ENCODE measurements at regions not wholly inside any gene's neighbourhood (a gene's known extent, or its start where the extent isn't known, plus 50 kb on each side); places are given as distances from the start of the nearest gene placed in this dataset.

DNA sequence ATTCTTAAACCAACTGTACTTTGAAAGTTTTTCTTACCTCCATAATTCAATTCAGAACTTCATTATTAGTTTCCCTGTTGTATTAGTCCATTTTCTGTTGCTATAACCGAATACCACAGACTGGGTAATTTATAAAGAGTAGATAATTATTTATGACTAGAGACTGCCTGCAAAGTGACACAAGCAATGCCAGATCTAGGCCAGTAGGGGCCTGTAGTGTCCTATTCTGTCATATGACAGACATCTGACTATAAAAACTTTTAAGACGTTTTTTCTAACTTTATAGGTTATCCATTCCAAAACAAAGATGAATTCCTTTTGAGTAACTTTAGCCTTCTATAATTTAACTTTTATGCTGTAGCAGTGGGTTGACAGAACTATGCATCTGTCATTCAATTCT is 2783.8 kb downstream of the PCDH9 start:
- no peak for DNase-seq (ENCODE audit: insufficient read length, low spot score)
- no peak for TF ChIP-seq POLR2A (IDR thresholded peaks at IDR 0.05; ENCODE audit: low read depth, low read length)
- no peak for FAIRE-seq

DNA sequence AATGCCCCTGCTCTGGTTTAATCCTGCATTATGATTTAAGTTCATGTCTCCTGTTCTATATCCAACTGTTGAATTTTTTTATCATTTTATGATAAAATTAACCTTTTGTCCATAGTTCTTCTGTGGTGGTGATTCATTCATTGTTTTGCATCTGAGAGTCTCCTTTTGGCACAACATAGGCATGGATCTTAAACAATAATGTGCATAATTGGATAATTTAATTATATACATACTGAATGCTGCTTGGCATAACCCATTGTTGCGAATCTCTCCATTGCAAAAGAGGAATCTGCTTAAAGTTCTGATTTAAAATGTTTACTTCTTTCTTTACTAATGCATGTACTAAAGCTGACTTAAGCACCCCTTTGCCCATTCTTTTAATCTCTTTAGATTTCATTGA is 2788.4 kb downstream of the PCDH9 start:
- FAIRE-seq (no peak), DNase-seq (ENCODE audit: insufficient read length, low spot score) (no peak)
- no peak for TF ChIP-seq POLR2A (IDR thresholded peaks at IDR 0.05; ENCODE audit: low read depth, low read length)

DNA sequence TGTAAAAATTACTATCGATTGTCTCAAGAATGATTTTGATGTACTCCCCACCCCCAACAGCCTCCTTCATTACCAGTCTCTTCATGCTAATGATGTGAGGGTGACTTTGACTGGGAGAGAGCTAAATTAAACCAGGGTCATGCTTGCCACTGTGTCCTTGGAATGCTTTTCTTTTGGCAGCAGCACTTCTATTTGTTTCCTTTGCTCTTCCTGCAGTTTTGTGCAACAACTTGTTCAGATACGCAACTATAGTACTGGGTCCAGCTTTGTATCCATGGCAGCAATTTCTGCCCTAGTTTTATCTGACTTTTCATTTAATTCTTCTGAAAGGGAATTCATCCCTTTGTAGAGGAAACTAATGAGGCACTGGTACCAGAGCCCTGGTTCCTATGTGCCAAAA is 2792.1 kb downstream of the PCDH9 start:
- FAIRE-seq = no peak
- no peak for DNase-seq (ENCODE audit: insufficient read length, low spot score)
- no peak for TF ChIP-seq POLR2A (IDR thresholded peaks at IDR 0.05; ENCODE audit: low read depth, low read length)

DNA sequence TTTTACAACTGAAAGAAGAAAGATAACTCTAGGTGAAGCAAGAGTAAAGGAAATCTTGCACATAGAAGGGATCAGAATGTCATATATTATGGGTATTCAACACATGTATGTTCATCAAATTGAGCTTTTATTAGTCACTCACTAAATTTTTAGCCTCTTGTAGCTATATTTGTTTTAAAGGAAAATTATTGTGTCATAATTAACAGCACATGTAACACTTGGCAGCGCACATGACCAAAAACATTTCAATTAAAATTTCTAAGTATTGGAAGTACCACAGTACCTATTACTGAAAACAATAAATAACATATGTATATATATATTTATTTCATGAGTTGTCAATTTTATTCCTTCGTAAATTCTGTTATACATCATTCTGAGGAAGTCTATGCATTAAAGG is 2800.4 kb downstream of the PCDH9 start:
- no peak for TF ChIP-seq POLR2A (IDR thresholded peaks at IDR 0.05; ENCODE audit: low read depth, low read length)
- no peak for DNase-seq (ENCODE audit: insufficient read length, low spot score)
- FAIRE-seq = no peak

DNA sequence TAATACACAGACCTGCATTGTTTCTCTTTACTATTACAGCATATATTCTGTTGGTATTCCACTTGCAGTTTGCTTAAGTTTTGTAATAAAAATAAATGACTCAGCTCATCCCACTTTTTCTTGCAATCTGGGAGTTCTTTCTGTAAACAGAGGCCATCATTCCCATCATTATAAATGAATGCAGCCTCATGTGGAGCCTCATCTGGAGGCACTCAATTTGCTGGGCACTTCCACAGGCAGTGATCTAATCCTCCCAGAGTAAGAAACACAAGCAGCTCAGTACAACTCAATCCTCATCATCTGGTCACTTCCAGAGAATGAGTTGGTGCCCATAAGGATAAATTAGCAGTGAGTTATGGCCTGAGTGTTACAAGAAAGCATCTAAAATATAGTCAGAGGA is 2801.9 kb downstream of the PCDH9 start:
- TF ChIP-seq POLR2A (IDR thresholded peaks at IDR 0.05; ENCODE audit: low read depth, low read length) = no peak
- no peak for FAIRE-seq
- no peak for DNase-seq (ENCODE audit: insufficient read length, low spot score)

DNA sequence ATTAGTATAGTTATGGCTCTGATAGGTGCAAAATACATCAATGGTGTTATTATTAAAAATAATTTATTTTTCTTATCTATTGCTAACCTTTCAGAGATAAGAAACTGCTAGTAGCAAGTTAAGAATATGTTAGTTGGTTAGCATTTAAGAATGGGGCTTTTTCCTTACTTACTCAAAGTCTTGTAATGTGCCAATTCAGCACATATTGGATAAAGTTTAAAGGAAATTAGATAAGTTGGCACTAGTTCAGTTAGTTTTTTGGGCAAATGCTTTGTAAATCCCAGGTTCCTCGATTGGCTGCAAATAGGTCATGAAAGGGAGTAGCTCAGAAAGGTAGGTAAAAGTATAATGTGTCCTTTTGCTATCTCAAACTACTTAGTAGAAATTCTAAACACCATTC is 2806.7 kb downstream of the PCDH9 start:
- DNase-seq (ENCODE audit: insufficient read length, low spot score) = no peak

DNA sequence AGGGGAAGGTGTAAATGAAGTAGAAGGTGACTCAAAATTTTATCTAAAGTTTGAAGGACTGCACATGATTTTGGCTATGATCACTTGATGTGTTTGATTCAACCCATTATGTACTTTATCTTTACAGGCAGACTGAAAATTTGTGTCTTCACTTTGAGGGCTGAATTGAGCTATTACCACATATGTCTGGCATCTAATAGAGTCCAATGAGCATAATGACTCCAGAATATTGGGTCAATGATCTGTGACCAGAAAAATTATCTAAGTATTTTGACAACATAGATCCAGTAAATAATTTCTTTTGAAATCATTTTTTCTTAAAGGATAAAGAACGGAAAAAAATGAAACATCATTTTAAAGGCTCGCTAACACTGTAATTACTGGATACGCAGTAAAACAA is 2810.0 kb downstream of the PCDH9 start:
- FAIRE-seq = no peak
- DNase-seq (ENCODE audit: insufficient read length, low spot score) = no peak
- no peak for TF ChIP-seq POLR2A (IDR thresholded peaks at IDR 0.05; ENCODE audit: low read depth, low read length)

More for the DNA sequence above, 2806.7 kb downstream of the PCDH9 start:
- TF ChIP-seq POLR2A (IDR thresholded peaks at IDR 0.05; ENCODE audit: low read depth, low read length) = no peak
- no peak for FAIRE-seq

DNA sequence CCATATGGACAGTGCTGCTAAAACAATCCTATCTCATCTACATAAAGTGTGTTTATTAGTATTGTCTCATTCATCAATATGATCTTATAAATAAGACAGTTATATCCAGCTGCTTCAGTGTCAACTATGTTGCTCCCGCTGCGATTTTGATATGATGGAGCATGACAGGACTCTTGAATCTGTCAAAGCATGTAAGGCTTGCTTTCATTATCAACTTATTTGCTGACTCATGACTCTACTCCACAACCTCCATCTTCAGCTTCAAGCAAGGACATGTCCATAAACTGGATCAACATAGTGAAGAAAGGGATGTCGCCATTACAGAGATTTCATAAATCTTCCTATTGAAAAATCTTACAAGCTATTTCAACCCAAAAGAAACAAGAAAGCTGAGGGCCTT is 2812.6 kb downstream of the PCDH9 start:
- DNase-seq (ENCODE audit: insufficient read length, low spot score) = no peak
- TF ChIP-seq POLR2A (IDR thresholded peaks at IDR 0.05; ENCODE audit: low read depth, low read length) = no peak
- FAIRE-seq = no peak

DNA sequence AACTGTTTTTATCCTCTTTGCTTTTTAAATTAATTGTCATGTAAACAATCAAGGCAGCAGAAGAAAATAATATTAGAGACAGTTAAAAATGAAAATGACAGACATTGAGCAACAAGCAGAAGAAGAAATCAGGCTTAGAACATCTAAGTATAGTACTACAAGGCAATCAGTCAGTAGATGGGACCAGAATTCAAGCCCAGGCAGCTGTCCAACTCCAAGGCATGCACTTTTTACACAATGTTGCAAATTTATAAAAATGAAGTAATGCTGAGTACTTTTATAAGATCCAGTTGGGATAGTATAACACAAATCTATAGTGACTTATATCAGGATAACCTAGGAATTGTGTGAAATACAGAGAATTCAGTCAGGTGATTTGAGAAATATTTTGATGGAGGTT is 2815.8 kb downstream of the PCDH9 start:
- TF ChIP-seq POLR2A (IDR thresholded peaks at IDR 0.05; ENCODE audit: low read depth, low read length) = no peak
- DNase-seq (ENCODE audit: insufficient read length, low spot score) (no peak), FAIRE-seq (no peak)

DNA sequence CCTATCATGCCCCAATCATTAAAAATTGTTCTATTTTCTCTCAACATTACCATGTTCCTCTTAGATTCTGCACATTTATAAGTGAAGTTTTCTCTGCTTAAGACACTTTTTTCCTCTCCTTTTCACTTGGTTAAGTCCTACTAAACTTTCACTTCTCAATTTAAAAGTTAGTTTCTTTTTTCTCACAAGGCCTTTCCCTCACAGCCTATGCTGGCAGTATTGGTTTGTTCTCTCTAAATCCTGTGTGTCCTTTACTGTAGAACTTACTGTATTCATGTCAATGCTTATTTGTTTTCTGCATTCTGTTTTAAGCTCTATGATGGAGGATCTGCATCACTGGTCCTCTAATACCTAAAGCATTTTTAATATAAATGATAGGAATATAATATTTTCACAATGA is 2816.6 kb downstream of the PCDH9 start:
- FAIRE-seq = no peak
- TF ChIP-seq POLR2A (IDR thresholded peaks at IDR 0.05; ENCODE audit: low read depth, low read length) = no peak
- no peak for DNase-seq (ENCODE audit: insufficient read length, low spot score)

DNA sequence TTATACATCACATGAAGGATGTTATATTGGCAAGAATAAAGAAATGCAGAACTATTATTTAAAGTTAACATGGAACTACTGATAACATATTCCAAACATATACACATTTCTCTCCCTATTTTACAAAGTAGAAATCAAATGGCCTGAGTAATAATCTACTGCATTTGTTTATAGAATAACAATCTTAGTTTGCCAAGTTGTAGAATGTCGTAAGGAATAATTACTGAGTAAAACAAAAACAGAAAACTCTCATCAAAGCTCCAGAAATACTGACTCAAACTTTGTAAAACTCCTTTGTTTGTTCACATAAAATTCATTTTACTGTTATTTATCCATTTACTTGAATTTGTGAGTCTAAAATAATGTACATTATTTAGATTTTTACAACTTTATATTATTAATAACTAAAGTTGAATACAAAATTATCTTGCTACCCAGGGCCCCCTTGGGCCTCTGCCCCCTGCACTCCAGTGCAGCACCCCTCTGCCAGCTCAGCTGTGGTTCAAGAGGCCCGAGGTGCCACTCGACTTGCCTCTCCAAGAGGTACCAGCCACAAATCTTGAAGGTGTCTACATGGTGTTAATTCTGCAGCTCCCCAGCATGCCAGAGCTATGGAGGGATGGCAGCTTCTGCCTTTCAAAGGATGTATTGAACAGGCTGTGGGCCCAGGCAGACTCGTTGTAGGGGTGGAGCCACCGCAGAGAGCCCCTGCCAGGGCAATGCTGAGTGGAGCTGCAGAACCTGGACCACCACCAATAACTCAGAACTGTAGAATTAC is 2819.7 kb downstream of the PCDH9 start:
- no peak for TF ChIP-seq POLR2A (IDR thresholded peaks at IDR 0.05; ENCODE audit: low read depth, low read length)
- FAIRE-seq = no peak

DNA sequence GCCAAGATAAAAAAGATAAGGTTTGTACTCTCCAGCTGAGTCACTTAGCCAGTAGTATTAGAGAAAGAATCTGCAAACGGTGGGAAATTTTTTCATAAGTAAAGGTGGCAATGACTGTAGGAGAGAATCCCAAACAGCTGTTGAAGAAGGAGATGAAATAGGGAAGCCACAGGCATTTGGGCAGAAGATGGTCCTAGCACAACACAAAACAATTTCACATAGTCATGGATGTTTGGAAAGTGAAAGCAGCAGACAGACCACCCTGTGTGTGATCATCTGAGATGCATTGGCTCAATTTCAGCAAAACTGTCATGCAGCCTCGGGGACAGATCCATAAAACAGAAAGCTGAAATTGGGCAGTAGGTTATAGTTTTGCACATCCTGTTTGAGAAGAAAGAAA is 2832.4 kb downstream of the PCDH9 start:
- FAIRE-seq = peak; percentile 20
- DNase-seq (ENCODE audit: insufficient read length, low spot score) = no peak
- TF ChIP-seq POLR2A (IDR thresholded peaks at IDR 0.05; ENCODE audit: low read depth, low read length) = no peak

More for the DNA sequence above, 2819.7 kb downstream of the PCDH9 start:
- DNase-seq (ENCODE audit: insufficient read length, low spot score) = no peak

DNA sequence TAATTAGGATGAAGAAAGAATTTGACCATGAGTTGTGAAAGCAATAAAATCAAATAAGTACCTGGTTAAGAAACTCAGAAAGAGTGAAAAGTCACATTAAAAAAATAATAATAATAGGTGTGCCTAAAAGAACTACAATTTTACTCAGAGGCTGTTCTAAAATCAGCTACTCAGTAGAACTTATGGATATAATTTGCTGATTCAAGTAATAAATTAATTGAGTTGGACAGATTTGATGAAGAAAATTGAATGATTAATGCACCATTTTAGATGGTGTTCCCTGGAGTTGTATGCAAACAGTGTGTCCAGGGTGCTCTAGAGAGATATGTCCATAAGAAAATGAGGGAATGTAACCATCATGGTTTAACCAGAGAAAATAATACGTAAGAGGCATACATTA is 2852.5 kb downstream of the PCDH9 start:
- FAIRE-seq = no peak
- TF ChIP-seq POLR2A (IDR thresholded peaks at IDR 0.05; ENCODE audit: low read depth, low read length) = no peak
- DNase-seq (ENCODE audit: insufficient read length, low spot score) = no peak

DNA sequence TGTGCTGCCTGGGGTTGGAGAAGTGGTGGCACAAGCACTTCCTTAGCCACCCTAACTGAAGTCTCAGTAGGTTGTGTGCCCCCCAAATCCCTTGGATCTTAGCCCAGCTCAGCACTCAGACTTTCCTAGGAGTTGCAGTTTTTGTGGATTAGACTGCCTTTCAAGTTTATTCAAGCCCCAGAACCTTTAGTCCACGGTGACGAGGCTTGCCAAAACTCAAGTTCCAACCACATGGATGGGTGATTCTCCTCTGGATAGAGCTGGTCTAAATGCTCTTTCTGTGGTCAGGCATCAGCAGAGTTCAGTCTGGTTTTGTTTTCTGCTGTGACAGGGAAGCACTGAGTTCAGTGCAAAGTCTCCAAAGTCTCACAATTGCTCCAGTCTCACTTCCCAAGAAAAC is 2858.7 kb downstream of the PCDH9 start:
- DNase-seq (ENCODE audit: insufficient read length, low spot score) (no peak), FAIRE-seq (no peak)
- TF ChIP-seq POLR2A (IDR thresholded peaks at IDR 0.05; ENCODE audit: low read depth, low read length) = no peak

DNA sequence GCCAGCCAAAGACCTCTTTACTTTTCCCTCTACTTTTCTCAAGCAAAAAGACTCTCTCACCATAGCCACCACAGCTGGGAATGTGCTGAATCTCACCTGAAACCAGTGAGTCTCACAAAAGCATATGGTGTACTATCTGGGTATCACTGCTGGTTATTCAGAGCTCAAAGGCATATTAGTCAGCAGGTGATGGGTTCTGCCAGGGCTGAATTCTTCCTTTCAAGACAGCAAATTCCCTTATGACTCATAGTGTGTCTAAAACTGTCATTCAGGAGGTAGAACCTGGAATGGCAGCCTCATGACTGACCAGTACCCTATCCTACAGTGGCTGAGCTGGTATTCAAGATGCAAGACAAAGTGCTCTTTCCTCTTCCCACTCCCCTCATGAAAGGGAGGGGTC is 2859.1 kb downstream of the PCDH9 start:
- FAIRE-seq (peak; percentile 68), DNase-seq (ENCODE audit: insufficient read length, low spot score) (peak; percentile 23)
- no peak for TF ChIP-seq POLR2A (IDR thresholded peaks at IDR 0.05; ENCODE audit: low read depth, low read length)

DNA sequence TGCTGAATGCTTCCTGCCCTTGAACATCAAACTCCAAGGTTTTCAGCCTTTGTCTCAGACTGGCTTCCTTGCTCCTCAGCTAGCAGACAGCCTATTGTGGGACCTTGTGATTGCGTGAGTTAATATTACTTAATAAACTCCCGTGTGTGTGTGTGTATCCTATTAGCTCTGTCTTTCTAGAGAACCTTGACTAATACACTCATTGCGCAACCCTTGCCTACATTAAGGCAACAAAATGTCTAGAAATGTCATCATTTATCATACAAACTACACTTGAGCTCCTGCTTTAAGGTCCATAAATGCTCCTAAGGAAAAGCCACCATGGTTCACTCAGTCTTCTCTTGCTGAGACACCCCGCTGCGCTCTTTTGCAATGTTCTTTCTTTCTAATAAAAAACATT is 2861.0 kb downstream of the PCDH9 start:
- DNase-seq (ENCODE audit: insufficient read length, low spot score) (no peak), FAIRE-seq (no peak)
- TF ChIP-seq POLR2A (IDR thresholded peaks at IDR 0.05; ENCODE audit: low read depth, low read length) = no peak

Measured in H54 (cell line).